ENCODE measurements at regions not wholly inside any gene's neighbourhood (a gene's known extent, or its start where the extent isn't known, plus 50 kb on each side); places are given as distances from the start of the nearest gene placed in this dataset.

DNA sequence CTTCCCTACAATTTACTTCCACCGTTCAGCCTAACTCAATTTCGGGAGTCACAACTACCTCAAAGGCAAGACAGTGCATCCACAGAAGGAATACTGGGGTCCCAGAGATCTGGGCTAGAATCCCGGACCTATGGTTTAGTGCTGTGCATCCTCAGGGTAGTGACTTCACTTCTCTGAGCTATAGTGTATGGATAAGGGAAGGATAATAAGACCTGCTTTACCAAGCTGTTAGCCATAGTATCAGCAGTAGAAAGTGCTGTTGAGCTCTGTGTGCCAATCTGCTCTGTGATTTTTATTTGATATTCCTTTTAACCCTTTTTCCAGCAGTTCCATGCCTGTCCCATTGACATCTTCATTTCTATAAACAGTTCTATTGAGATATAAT, 1044.3 kb downstream of the BCL11B start:
- intact Hi-C loops (cut with DNase I, micrococcal nuclease), result no loop called here
- DNase-seq (no peak), ATAC-seq (no peak)

DNA sequence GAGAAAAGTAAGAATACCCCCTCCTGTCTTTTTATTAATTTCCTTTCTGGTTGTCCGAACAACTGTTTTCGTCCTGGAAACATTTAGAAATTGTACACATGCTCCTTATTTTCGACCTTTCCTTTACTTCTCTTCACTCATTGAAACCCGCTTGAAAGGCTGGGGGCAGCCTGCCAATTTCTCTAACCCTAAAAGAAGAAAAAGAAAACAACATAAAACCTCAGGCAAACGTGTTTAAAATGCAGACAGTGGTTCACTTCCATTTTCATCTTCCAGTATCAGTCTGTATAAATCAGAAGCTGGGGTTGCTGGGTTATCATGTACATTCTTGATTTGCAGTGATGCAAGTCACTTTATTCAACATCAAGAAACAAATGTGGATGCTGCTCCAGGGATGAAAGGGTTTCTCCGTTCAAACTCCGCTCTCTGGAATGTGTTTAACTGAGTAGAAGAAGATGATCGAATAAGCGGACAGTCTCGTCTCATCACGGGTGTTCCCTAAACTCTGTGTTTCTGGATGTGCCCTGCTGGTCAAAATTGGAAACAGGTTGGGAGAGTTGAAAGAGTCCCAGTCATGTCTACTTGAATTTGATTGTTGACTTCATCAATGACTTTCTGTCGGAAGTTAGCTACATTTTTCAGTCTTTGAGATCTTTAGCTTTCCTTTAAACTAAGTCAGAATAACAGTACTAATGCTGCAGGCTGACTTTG, 1042.2 kb downstream of the BCL11B start:
- no peak for DNase-seq

DNA sequence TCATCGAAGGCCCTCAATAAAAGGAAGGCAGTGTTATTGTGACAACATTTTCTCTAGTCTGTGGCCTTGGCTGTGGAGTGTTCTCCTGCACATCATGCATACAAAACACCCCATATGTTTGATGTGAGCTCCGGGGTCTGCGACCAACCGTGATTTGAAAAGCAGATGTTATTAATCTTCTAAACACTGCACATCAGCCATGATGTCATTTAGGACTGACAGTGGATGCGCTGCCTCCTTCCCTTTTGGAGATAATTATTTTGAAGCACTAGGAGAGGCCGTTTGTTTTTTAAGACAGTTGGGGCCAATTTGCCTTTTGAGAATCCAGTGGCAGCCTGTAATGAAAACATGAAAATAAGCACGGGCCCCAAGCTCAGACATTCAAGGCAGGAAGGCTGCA, 1041.6 kb downstream of the BCL11B start:
- intact Hi-C loops (cut with DNase I, micrococcal nuclease), result no loop called here
- DNase-seq (no peak), ATAC-seq (no peak)

More for the DNA sequence above, 1042.2 kb downstream of the BCL11B start:
- no peak for ATAC-seq
- intact Hi-C loops (cut with DNase I, micrococcal nuclease), result no loop called here

DNA sequence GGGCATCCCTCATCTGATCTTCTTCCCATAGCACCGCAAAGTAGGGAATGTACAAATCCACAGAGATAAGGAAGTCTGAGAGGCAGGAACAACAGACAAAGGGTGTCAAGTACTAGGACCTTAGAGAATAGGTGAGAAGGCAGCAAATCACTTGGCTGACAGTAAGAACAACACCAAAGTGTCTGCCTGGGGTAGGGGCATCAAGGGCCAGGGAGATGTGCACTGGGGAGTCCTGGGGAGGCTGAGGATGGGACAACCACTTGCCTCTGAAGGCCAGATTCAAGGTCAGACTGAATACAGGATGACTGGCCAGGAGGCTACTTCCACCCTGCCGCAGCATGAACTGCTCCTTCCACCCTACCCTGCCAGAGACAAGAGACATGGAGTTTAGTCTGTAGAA, 1040.8 kb downstream of the BCL11B start:
- DNase-seq (no peak), ATAC-seq (no peak)
- intact Hi-C loops (cut with DNase I, micrococcal nuclease), result no loop called here

DNA sequence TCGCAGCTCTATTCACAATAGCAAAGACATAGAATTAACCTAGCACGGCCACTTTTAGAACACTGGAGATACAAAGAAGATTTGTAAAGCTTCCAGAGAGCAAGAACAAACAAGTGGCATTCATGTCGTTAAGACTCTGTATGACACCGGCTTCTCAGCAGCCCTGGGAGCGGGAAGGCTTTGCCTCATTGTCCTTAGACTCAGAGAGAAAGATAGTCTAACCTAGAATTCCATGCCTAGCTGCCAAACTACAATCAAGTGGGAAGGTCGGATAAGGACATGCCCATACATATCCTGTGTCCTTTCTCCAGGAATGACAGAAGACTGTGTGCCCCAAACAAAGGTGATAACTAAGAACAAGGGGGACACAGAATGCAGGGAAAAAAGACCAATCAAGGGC, 1038.3 kb downstream of the BCL11B start:
- no peak for ATAC-seq
- intact Hi-C loops (cut with DNase I, micrococcal nuclease), result no loop called here
- DNase-seq, result no peak

DNA sequence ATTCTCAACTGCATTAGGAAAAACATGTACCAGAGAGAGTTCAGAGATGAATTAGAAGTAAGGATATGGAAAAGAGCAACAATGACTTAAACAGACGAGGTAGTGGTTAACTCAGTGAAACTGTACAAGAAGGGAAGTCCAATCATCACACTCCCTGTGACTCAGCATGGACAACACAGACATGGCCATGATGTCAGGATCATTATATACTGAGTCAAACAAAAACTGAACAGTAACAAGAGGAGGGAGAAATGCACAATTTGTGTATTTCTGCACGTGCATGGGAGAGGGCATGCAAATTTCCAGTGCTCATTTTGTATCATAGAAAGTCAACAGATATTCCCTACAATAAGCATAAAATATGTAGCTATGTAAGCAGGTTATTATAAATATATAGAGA, 1037.8 kb downstream of the BCL11B start:
- intact Hi-C loops (cut with DNase I, micrococcal nuclease), result no loop called here
- ATAC-seq (no peak), DNase-seq (no peak)

DNA sequence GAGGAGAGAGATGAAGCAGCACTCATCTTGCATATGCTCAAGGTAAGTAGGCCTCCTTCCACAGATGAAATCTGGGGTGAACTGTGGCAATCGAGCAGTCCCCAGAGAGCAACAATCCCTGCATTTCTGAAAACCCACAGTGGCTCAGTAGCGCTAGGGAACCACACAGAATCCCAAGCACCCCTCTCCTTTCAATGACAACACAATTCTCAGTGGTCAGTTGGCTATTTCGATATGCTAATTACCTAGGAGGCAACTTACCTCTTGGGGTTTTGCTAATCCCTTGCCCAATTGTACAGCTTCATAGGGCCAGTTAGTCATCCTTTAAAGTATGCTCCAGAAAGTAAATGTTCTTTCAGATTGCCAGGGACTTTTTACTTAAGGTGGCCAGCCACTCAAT, 1035.7 kb downstream of the BCL11B start:
- DNase-seq, result no peak
- no peak for ATAC-seq
- intact Hi-C loops (cut with DNase I, micrococcal nuclease), result no loop called here

DNA sequence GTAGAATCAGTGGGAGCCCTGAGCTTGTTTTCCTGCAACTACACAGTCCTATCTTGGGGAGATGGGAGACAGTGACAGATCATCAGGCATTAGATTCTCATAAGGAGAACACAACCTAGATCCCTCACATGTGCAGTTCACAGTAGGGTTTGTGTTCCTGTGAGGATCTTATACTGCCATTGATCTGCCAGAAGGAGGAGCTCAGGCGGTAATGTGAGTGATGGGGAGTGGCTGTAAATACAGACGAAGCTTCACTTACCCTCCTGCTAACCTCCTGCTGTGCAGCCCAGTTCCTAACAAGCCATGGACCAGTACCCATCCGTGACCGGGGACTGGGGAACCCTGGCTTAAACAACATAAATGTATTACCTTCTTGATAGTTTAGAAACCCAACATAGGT, 1034.1 kb downstream of the BCL11B start:
- DNase-seq, result no peak
- intact Hi-C loops (cut with DNase I, micrococcal nuclease), result no loop called here
- no peak for ATAC-seq

DNA sequence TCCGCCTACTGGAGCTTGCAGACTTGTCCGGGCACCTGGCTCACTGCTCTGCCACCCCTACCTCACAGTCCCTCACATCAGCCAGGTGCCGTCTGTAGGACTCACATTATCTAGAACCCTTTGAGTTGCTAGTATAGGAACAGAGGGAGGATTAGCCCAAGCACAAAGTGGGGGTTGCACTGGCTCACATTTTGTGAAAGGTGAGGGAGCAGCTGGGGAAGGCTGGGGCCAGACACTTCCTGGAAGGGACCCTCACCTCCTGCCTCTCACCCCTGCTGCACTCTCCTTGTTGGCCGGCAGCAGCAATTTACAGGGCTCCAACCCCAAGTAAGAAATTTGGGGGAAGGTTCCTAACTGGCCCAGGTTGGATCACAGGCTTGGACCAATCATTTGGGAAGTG, 1031.6 kb downstream of the BCL11B start:
- intact Hi-C loops (cut with DNase I, micrococcal nuclease), result no loop called here
- ATAC-seq, result no peak
- no peak for DNase-seq

DNA sequence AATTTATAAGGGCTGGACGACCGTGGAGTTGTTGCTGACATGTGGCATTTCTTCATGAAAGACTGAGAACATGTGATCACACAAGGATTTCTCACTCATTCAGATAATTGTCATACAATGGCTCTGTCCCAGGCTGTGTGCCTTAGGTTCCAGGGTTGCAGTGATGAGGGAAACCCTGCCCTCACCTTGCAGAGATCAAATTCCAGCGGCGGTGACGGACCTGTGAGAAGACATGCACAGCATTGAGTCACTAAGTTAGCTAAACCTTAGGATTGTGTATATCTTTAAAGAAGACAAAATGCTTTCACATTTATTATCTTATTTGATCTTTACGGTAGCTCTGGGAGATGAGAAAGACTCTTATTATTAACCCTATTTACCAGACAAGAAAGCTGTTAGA, 1029.1 kb downstream of the BCL11B start:
- intact Hi-C loops (cut with DNase I, micrococcal nuclease), result no loop called here
- ATAC-seq (peak; percentile 55), DNase-seq (peak in 1 of 2 donors; percentile 16)

DNA sequence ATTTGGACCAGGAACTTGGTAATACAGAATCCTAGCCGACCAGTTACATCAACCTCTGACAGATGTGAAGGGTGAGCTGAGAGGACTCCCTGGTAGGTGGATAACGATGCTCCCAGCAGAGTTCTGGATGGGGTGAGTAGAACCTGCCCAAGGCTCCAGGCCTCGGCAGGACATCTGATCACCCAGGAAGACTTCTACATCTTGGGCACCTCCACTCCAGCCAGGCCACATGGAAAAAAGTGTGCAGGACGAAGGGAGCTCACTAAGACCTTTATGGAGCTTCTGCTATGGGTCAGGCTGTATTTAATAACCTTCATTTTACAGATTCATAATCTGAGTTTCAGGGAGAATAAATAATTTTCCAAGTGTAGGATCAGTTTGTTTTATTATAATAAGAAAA, 1028.7 kb downstream of the BCL11B start:
- ATAC-seq (no peak), DNase-seq (no peak)
- intact Hi-C loops (cut with DNase I, micrococcal nuclease), result no loop called here

DNA sequence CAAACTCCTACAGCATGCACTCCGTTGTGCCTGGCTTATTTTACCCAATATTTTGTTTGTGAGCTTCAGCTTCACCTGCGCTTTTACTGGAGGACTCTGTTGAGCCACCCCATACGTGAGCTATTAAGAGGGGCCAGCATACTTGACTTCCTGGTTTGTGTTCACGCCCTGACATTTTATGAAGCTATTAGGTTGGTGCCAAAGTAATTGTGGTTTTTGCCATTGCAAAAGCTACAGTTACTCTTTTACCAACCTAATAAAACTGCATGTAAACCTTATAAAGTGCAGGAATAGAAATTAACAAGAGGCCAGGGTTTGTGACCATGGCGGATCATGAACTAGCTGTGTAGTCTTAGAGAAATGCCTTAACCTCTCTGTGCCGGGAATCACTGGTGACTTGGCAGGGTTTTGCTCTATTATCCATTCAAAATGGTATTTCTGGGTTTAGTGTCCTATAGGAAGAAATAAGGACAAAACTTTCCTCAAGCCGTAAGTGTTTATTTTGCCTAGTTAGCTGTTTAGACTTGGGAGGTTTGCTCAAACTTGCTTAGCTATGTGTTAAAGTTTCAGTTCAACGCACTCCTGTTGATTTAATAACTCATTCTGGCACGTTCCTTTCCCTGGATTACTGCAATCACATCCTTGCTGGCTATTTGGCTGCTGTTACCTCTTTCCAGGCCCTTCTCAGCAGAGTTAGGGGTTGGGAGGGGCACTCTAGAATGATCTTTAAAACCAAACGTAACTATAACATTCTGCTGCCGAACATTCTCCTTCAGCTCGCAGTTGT, 1027.6 kb downstream of the BCL11B start:
- ATAC-seq, result peak; percentile 91
- DNase-seq, result peak in 1 of 2 donors; percentile 33
- intact Hi-C loops (cut with DNase I, micrococcal nuclease), result no loop called here

DNA sequence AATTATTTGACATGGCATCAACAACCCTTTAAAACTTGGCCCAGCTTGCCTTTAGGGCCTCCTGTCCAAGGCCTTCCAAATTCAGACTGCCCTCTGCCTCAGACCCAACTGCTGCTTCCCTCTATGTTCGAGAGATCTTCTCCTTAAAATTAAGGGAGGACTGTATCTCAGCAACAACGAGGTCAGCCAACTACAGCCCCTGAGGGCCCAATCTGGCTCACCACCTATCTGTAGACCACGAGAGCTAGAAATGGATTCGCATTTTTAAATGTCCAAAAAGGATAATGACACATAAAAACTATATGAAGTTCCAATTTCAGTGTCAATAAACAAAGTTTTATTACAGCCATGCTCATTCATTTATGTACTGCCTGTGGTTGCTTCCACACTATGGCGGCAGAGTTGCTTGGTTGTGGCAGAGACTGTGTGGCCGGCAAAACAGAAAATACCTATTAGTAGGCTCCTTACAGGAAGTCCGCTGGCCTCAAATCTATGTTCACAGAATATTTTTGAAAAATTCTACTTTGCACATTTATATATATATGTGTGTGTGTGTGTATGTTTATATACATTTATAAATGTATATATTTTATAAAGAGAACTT, 1026.9 kb downstream of the BCL11B start:
- DNase-seq, result no peak
- intact Hi-C loops (cut with DNase I, micrococcal nuclease), result no loop called here
- peak; percentile 38 for ATAC-seq

DNA sequence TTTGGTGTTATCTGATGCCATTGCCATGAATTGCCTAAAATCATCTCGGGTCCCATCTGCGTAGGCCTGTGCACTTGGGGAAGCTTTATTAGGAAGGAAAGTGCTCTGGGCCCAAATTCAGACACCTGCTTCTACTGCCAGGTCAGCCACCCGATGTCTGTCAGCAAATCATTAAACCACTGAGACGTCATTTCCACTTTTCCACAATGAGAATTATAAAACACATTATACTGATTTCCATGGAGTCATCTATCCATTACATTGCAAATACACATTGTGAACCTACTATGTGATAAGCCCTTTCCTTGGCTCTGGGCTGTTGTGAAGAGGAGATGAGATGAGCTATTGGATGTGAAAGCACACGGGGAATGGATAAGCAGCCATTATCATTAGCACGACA, 1022.9 kb downstream of the BCL11B start:
- DNase-seq, result no peak
- intact Hi-C loops (cut with DNase I, micrococcal nuclease), result no loop called here
- no peak for ATAC-seq

DNA sequence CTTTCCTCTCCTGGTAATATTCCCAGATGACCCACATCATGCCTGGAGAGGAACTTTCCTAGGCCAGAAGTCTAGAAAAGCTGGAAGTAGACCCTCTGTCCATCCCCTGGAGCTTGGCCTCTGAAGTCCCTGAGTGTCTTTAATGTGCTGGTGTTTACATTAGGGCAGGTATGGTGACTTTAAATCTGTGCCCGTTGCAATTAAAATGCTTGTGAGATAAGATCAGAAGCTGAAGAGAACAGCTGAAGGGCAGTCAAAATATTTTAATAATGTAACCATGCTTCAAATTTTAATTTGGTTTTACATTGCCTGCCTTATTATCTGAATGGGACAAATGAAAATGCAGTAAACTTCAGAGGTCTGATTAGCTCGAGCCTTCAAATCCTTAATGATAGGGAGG, 1022.5 kb downstream of the BCL11B start:
- no peak for DNase-seq
- no peak for ATAC-seq
- intact Hi-C loops (cut with DNase I, micrococcal nuclease), result no loop called here

DNA sequence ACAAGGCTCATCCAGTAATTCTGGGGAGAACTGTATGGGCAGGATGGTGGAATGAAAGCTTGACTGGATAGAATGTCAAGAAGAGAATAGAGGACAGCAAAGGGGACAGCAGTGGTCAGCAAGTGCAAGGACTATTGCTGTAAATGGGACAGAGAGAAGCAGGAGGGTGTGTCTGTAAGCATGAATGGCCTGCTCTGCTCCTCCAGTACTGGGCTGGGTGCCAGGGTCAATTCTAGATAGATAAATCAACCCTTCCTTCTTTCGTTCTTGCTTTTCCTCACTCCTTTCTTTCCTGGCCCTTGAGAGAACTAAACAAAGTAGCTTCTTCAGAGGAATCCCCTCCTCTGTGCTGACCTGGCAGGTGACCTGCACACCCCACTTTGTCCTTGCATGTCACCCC, 1019.2 kb downstream of the BCL11B start:
- peak; percentile 73 to 76 for DNase-seq
- intact Hi-C loops (cut with DNase I, micrococcal nuclease), result no loop called here
- ATAC-seq, result peak; percentile 92

DNA sequence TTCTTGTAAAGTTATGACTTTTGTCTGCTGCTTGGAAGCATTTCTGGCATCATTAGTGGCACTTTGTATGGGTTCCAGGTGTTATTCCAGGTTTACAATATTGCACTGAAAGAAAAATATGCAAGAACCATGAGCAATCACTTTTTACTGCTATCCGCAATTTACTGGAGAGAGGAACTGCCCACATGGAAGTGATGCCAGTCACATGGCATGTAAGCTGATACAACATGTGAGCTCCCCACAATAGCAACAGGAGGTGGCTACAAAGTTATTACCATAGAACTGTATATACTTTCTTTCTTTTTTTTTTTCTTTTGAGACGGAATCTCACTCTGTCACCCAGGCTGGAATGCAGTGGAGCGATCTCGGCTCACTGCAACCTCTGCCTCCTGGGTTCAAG, 1012.1 kb downstream of the BCL11B start:
- intact Hi-C loops (cut with DNase I, micrococcal nuclease), result no loop called here
- ATAC-seq (peak; percentile 93), DNase-seq (peak in 1 of 2 donors; percentile 39)

DNA sequence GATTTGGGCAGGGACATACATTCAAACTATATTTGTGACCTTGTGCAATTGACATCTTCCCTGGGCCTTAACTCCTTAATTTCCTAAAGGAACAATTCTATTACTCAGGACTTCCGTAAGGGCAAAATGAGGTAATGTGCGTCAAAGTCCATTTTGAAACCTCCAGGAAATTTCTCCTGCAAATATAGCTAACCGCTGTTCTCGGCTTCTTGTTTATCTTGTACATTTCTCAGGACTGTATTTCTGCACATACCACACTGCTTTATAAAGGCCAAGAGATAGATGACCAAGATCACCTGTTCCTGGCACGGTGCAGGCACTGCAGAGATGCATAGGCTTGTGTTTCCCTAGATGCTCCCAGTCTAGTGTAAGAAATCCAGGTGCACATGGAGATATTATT, 1009.4 kb downstream of the BCL11B start:
- DNase-seq (no peak), ATAC-seq (peak; percentile 65)
- intact Hi-C loops (cut with DNase I, micrococcal nuclease), result no loop called here

DNA sequence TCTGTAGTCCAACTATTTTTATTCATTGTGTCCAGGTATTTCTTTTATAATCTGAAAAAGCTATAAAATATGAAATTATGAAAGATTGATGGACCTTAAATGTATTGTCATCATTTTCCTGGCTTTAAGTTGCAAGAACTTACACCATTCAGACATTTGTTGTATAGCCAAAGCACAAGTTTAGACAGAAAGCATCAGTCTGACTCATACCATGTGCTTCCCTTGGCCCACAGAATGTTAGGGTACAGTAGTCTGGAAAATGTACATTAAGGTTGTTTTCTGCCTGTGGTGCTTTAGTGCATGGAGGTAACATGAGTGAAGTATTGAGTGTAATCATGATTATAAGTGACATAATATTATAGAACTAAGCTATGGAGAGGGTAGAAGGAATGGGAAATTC, 1002.5 kb downstream of the BCL11B start:
- no peak for ATAC-seq
- intact Hi-C loops (cut with DNase I, micrococcal nuclease), result no loop called here
- no peak for DNase-seq

DNA sequence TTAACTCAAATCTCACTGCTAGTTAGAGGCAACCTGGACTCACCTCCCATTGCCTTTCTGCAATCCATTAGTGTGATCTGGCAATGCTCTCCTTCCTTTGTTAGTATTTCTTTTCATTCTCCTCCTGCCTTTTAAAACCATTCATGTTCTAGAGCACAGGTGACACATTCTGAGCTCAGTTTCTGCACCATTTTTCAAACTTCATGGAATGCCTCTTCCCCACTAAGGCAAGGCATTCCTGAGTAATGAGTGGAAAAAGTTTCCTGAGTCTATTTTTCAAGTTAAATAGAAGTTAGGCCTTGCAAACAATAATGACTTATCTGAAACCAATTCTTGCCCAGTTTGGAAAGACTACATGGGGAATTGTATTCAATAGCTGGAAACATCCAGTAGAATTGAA, 1001.8 kb downstream of the BCL11B start:
- DNase-seq, result no peak
- intact Hi-C loops (cut with DNase I, micrococcal nuclease), result no loop called here
- ATAC-seq, result no peak
